ENCODE measurements at regions not wholly inside any gene's neighbourhood (a gene's known extent, or its start where the extent isn't known, plus 50 kb on each side); places are given as distances from the start of the nearest gene placed in this dataset.
"Not testable (repeated sequence)": the region's sequence is repeated elsewhere in the genome, so short reads cannot be mapped to it uniquely, and the experiment has no call there.

DNA sequence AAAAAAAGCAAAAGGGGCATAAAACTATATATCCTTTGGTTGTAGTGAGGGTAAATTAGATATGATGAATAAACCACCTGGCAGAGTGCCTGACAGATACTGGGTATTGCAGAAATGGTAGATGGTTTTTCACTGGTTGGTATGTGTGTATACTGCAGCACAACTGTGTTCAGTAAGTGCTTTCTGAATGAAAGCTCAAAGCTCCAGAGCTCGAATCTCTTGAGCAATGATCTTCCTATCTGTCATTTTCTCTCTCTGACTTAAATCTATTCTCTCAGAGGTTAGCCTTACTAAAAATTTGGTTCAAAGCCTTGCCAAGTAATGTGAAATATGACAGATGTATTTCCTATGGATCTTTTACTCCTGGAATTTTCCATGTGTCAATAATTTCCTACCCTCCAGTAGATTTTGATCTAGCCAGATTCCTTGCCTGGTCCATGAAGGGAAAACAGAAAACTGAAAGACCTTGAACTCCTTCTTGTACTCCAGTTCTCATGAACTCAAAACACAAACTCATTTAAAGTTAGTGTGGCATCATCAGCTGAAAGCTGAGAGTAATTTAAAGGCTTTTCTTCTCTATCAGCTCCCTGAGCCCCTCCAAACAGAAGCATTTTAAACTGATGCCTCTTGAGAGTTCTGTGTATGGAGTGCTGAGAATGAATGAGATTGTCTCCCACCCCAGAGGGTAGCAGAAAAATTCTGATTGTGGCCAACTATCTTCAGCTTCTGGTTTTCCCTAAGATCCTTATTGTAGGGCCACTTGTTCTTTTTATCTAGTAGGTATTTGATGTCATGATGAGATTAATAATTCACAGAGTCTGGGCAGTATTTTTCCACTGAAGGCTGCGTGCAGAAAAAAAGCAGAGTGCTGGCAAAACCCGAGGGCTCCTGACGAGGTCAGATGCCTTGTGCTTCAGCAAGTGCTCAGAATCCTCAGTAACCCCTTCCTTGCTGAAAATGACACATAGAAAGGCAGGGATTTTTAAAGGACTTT, 363.4 kb upstream of the BOD1L1 start:
- DNase-seq = no peak

DNA sequence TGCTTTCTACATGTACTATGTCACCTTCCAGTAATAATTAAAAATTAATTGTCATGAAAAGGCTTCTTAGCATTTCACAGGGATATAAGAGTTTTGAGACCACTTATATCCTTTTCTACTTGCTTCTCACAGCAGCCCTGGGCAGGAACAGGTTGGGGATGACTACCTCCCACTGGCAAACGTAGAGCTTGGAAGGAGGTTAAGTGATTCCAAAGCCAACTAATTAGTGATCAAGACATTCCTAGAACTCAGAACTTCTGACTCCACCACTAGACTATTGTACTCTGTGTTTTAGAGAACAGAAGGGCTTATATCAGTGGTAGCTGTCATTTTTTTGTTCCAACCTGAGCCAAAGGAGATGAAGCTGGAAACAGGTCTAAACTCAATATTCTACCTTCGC, 364.5 kb upstream of the BOD1L1 start:
- no peak for DNase-seq

DNA sequence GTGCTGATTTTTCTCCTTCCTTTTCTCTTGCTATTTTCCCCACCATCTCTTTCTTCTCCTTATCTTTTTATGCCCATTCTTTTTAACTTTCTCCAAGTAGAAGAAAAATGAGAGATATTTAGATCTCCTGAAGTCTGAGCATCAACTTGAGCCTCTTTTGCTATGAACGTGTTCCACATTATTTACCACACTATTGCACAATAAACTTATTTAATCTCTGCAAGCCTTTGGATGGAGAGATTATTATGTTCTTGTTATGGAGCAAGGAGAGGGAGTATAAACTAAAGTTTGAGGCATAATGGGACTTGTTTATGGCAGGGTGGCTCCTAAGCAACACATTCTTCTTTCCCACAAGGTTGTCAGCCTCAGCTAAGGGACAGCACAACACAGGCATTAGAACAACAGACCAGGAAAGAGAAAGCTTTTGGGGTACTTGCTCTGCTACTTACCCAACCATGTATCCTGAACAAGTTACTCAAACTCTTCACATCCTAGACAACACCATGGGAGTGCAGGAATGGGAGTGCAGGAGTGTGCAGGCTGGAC, 365.5 kb upstream of the BOD1L1 start:
- no peak for DNase-seq

DNA sequence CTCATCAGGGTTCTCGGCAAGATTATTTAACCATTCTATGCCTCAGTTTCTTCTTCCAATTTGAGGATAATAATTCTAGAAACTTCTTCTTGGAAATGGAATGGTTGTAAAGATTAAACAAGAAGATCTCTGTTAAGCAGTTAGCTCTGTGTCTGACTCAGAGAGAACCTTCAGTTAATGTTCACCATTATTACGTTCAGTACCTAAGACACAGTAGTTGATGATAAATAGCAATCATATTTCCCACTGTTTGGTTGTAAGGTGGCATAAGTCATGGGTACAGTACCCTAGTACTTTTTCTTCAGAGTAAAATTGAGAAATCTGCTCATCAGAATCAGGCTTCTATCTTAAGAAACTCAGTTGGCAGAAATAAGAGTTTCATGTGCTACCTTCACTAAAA, 366.5 kb upstream of the BOD1L1 start:
- DNase-seq = no peak

DNA sequence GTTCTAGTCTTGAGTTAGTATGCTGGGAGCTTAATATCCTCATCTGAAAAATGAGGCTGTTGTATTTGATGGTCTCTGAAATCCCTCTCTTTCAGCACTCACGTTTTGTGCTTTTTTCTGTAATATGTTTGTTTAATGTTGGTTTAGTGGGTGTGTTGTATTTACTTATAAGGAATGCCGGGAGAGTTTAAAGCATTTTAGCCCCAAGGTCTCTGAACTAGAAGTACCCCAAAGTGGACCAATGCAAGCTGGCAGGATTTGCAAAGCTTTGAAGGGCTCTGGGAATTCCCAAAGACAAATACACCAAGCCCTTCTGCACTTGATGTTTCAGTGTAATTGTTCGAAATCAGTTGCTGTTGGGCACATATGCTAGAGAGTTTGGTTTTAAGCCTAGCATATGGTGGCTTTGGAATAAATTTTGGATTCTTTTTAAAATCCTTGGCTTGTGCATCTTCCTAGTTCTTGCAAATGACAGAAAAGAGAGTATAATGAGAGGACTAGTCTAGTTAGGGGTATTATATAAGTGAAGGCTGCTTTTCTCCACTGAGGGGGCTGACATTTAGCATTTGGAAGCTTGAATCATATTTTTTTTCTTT, 371.4 kb upstream of the BOD1L1 start:
- peak in 1 of 2 donors; percentile 10 for DNase-seq

DNA sequence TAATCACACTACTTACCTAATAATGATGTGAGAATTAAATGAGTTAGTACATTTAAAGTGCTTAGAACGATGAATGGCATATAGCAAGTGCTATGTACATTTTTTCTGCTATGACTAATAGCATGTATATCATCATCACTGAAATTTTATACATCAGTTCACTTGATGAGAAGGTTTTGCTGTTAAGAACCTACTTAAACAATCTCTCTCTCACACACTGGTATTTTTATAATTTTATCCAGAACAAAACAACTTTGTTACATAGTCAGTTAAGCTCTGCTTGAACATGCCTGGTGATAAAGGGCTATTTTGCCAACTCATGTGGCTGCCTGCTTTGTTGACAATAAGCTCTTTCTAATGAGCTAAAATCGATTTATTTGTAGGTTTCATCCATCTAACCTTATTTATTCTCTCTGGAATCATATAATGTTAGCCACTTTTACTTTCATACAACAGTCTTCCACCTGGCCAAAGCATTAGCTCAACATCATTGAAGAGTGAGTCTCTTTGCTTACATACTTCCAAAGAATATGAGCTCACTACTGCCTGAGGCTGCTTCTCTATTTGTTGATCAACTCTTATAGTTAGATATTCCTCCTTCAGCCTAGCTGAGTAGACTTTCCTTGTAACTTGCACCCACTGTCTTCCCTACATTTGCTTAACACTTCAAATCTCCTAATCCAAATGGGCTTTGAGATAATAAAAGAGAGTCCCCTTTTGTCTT, 372.7 kb upstream of the BOD1L1 start:
- no peak for DNase-seq

DNA sequence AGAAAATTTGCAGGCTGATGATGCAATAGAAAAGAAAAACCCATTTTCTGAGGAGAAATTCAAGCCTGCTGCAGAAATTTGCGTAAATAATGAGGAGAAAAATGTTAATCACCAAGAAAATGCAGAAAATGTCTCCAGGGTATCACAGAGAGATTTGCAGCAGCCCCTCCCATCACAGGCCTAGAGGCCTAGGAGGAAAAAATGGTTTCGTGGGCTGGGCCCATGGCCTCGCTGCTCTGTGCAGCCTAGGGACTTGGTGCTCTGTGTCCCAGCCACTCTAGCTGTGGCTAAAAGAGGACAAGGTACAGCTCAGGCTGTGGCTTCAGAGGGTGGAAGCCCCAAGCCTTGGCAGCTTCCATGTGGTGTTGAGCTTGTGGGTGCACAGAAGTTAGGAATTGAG, 374.8 kb upstream of the BOD1L1 start:
- DNase-seq = not testable (repeated sequence)

DNA sequence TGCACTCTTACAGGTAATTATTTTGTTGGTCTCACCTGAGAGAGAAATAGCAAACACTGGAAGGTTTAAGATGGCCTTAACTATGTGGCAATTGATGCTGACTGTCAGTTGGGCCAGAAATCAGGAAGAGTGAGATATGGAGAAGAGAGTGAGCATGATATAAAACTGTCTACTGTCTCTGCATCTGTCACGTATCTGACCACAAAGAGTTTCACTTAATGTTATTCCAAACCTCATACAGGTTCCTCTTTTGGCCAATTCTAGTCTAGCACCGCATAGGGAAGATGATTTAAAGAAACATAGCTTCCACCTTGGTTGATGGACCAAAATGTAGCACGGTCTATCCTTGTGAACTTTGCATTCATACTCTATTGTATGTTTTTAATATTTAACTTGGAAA, 381.0 kb upstream of the BOD1L1 start:
- DNase-seq = no peak

DNA sequence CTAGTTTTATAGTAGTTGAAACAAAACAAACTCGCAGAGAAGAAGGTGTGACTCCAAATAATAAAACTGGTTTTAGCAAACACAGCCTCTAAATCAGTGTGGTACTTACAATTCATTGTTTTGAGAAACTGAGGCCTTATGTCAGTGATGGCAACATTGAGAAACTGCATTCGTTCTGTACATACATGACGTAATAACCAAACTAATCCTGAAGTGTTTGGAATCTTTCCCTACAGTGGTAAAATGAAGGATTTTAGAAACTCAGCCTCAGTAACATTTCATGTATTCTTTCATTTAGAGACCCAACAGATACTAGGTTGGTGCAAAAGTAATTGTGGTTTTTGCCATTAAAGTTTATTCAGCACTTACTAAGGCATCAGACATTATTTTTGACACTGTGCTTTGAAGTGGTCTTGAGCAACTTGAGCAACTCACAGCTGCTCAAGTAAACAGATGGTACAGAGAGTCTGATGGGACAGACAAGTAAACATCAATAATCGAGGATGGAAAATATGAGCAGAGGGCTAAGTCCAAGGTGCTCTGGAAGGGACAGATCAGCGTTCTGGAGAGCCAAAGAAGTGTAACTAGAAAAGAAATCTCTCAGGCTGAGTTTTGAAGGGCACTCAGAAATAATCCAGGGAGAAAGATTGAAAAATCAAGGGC, 390.8 kb upstream of the BOD1L1 start:
- no peak for DNase-seq

DNA sequence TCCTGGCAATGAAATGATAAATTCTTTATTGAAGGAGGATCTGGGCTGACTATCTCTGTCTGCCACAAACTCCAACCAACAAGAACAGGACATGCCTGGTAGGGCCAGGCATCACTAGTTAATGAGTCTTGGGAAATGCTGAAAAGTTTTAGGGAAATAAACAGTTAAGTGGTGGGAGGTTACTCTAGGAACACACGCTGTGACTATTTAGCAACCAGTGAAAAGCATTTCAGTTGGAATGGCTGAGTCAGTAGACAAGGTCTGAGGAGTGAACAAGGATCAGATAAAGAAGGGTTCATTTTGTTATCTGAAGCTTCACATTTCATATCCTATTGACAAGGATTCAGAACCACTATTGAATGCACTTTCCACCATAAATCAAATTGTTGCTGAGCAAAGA, 394.9 kb upstream of the BOD1L1 start:
- no peak for DNase-seq

DNA sequence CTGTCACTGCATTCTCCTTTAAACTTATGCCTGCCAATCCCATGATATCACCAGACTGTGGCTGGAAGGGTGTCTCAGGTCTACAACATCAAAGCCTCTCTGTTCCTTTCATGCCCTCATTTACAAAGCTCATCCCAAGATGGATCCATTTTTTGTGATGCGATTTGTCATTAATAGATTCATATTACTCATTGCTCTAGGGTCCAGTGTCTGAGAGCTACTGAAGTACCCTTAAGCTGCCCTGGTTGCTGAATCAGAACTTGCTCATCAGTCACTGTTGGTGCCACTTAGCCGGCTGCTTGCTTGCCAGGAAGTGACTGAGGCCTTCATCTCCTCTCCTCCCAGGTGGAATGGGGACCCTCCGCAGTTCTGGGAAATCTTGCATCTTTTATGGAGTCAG, 395.5 kb upstream of the BOD1L1 start:
- DNase-seq = no peak

DNA sequence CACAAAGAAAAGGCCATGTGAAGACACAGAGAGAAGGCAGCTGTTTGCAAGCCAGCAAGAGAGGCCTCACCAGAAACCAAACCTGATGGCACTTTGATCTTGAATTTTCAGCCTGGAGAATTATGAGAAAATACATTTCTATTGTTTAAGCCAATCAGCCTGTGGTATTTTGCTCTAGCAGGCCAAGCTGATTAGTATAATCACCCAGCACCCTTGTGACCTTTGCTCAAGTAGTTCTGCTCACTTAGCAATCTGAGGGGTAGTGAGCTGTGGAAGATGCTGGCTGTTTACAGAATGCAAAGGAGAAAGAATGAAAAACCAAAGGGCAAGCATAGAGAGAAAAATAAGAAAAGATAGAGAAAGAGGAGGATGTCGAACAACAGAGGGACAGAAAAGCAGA, 396.4 kb upstream of the BOD1L1 start:
- DNase-seq = no peak

DNA sequence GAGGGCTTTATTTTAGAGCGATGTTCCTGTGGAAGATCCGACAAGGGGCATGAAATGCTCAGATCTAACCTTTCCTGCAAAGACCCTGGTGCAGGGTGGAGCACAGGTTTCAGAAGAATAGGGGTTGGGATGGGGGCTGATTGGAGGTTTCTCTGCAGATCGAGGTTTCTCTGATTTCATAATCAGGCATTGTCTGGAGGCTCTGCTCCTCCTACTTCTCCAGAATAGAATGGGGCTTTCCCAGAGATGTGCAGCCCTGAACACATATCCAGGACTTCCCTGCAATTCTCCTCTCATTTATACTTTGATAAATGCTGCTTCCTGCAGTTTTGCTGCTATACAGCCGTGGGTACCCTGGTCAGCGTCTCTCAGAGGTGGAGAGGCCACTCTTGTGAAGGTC, 397.6 kb upstream of the BOD1L1 start:
- no peak for DNase-seq

DNA sequence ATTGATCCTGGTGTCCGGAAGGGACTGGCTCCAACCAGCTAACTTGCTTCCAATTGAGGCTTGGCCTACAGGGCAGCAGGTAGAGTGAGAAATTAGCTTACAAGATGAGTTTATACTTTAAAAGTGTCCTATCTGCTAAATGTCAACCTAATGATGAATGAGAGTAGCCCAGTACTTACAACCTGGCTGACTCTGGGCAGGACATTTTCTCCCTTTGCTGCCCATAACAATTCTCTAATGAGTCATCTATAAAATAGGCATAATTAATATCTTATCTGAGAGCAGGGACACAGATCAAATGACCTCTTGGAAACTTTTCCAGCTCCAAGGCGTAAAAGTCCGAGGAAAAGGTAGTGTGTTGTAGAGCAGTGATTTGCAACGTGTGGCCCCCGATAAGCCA, 398.4 kb upstream of the BOD1L1 start:
- no peak for DNase-seq

DNA sequence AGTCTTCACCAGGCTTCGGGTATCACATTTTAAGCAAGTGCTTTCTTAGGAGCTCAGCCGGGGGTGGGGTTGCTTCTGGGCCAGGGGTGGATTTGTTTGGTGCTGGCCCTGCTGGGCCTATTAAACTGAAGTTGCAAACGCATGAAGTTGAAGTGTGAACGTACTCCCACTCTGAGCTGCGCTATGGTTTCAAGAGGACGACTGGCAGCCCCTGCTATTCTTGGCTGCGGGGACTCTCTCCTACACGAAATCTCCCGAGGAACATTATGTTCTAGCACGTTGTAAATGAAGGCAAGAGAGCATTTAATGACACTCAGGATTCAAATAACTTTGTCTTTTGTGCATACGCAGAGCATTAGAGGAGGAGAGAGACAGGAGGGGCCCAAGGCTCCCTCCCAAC, 401.3 kb upstream of the BOD1L1 start:
- DNase-seq = peak in 1 of 2 donors; percentile 19

DNA sequence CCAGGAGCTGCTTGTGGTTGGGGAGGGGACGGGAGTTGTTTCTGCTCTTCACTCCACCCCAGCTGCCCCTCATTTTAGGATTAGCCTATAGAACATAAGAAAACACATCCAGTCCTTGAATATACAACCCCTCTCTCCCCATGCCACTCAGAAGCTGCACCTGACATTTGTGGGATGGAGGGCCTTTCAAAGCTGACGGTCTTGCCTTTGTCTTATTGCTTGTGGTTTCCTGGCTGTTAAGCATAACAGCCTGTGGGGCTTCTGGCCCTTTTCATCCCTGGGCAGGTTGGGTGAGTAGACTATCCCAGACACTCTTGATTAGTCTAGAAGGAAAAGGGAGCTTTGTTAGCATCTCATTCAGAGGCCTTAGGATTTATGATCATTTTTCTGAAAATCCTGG, 407.6 kb upstream of the BOD1L1 start:
- no peak for DNase-seq

DNA sequence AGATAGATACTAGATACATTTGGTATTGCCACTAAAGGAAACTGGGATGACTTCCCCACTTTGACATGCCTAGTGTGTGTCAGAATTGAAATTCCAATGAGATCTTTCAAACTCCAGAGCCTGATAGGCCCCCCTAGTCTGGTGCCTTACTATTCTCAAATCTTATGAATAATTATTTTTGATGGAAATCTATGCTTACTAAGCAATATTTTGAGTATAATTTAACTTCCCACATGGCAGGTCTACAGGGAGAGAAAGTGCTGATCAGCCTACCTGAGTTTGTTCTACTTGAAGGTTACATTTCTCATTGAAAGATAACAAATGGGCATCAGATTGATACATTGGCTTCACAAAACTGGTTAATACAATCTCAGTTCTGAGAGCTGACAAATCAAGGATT, 415.7 kb upstream of the BOD1L1 start:
- DNase-seq = no peak

DNA sequence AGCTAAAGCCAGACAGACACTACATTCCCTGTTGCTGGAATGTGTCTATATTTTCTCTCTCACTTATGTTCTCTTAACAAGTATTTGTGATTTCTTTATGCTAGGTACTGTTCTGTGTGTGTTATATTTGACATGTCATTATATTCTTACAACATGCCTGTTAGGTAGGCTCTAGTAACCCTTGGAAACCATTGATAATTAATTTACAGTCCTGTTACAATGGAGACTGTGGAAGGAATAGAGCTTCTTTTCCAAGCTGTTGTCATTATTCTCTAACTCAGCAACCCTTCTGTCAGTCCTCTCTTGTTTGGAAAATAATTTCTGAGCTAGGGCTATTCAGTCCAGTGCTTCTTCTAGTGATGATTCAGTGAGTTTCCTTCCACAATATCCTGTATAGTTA, 419.1 kb upstream of the BOD1L1 start:
- no peak for DNase-seq

DNA sequence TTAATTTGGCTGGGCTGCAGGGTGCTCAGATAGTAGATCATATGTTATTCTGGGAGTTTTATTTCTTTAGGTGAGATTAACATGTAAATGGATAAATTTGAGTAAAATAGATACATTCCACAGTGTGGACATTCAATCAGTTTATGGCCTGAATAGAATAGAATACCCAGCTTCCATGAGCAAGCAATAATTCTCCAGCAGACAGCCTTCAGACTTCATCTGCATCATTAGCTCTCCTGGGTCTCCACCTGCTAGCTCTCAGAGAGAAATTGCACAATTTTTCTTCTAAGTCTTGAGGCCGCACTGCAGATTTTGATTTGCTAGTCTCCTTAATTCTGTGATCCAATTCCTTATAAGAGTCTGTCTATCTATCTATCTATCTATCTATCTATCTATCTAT, 420.3 kb upstream of the BOD1L1 start:
- no peak for DNase-seq

DNA sequence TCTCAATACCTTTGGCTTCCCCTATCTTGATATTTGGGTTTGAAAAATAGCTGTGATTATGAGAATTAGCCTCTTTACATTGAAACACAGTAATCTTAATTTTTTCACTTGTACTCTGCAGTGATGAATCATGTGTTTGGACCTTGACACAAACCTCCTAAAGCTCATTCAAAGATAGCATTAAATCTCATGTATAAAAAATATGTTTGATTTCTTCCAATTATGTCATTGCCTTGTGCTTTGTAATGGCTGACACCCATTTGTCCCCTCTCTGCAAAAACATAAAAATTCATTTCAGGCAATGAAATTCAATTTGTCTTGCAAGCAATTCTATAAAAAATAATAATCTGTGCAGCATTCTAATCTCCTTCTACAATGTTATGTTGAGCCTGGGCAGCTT, 422.4 kb upstream of the BOD1L1 start:
- DNase-seq = no peak

DNA sequence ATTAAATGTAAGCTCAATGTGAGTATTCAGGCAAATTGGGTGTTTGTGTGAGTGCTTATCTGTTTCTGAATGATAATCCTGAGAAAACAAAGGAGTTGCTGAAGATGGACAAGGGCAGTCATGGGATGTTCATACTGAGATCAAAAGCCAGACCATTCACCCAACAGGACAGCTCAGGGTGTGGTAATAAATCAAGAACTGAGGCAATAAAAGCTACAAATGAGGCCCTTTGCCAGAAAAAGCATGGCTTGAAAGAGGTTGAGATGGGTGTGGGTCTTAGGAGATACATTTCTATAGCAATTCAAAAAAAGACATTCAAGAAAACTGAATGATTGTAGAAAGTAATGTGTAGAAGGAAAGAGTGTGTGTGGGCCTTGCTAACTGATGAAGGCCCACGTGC, 425.8 kb upstream of the BOD1L1 start:
- no peak for DNase-seq

DNA sequence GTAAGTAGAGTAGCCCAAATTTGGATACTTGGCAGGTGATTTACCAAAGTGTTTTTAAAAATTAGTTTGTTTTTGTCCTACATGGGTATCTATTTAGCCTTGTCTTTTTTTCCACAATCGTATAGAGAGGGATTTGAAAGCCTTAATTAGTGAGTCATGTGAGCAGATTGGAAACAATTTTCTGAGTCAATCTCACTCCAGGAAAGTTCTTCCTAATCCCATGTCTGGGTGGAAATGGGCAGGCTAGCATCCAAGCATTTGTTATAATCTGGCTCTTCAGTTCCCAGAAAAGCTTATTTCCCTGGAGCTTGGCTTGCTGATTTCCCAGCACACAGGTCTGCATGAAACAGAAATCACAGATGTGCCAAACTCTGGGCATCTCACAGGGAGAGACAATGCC, 426.9 kb upstream of the BOD1L1 start:
- no peak for DNase-seq

DNA sequence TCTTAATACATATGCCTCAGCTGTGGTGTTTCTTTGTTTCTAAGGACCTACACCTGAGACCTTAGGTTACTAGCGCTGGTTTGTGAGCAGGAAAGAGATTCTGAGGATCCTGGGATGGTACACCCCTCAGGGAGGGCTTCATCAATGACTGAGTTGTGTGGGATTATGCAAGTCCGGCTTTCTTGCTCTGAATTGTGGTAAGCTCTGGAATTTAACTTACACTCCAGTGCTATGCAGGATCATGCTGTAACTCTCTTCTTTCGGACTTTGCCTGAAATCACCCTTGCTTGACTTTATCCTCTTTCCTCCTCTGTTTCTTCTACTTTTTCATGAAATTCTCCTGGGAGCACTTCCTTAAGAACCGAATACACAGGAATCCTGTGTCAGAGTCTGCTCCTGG, 431.5 kb upstream of the BOD1L1 start:
- DNase-seq = no peak

All from hippocampal formation (tissue), 2 donors.